ENCODE measurements at regions not wholly inside any gene's neighbourhood (a gene's known extent, or its start where the extent isn't known, plus 50 kb on each side); places are given as distances from the start of the nearest gene placed in this dataset.

DNA sequence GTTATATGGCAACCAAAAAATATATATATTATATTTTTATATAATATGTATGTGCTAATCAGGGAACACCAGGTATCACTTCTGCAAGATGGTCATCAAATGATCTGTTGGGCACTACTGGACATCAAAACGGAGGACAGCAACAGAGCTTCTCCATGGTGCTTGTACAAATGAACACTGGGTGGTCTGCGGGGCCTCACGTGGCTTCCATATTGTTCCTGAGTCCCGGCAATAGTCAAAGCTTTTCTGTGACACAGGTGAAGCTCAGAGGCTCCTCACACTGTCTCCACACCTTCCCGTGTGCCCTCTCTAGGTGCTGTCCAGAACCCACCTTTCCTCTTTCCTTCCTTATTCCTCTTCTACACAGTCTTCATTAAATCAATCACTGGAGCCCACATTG, 149.9 kb upstream of the PIRT start:
- Mint-ChIP-seq H3K4me1 (peaks cover 11% of the 10 kb centered on the region), H3K4me3 (no peak overlapping the region), H3K36me3 (ENCODE audit: low read depth) (no peaks in the 10 kb centered on the region), H3K27ac (ENCODE audit: unreplicated experiment) (no peak overlapping the region), H3K9me3 (peaks cover 3% of the 10 kb centered on the region), H3K27me3 (ENCODE audit: low read depth) (peaks cover 12% of the 10 kb centered on the region)
- TF ChIP-seq, protein P1, sequence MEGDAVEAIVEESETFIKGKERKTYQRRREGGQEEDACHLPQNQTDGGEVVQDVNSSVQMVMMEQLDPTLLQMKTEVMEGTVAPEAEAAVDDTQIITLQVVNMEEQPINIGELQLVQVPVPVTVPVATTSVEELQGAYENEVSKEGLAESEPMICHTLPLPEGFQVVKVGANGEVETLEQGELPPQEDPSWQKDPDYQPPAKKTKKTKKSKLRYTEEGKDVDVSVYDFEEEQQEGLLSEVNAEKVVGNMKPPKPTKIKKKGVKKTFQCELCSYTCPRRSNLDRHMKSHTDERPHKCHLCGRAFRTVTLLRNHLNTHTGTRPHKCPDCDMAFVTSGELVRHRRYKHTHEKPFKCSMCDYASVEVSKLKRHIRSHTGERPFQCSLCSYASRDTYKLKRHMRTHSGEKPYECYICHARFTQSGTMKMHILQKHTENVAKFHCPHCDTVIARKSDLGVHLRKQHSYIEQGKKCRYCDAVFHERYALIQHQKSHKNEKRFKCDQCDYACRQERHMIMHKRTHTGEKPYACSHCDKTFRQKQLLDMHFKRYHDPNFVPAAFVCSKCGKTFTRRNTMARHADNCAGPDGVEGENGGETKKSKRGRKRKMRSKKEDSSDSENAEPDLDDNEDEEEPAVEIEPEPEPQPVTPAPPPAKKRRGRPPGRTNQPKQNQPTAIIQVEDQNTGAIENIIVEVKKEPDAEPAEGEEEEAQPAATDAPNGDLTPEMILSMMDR (conservative IDR thresholded peaks at IDR 0.05): no peak
- DNase-seq (ENCODE audit: low read depth, low spot score): no peak

DNA sequence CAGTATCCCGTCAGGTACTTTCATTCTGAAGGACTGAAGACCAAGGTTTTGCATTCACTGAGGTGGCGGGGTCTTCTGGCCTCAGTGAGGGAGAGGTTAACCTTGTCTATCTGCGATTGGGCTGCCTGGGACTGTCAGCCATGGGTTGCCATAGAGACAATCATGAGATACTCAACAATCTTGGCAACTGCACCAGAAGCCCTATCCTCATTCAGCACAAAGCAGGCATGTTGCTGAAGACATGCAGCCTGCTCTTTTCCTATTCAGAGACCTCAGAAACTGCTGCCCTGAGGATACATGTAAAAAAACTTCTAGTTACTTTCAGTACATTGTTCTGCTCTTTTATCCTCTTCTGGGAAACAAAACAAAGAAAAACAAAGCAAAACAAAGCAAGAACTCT, 146.3 kb upstream of the PIRT start:
- peaks cover 3% of the 10 kb centered on the region for H3K9me3 Mint-ChIP-seq
- TF ChIP-seq, protein P1 (conservative IDR thresholded peaks at IDR 0.05): no peak
- peaks cover 9% of the 10 kb centered on the region for H3K27me3 Mint-ChIP-seq (ENCODE audit: low read depth)
- no peaks in the 10 kb centered on the region for H3K36me3 Mint-ChIP-seq (ENCODE audit: low read depth)
- H3K4me1 Mint-ChIP-seq: peaks cover 11% of the 10 kb centered on the region
- H3K4me3 Mint-ChIP-seq: no peak overlapping the region
- H3K27ac Mint-ChIP-seq (ENCODE audit: unreplicated experiment): peak overlapping the region; percentile 51
- DNase-seq (ENCODE audit: low read depth, low spot score): no peak

DNA sequence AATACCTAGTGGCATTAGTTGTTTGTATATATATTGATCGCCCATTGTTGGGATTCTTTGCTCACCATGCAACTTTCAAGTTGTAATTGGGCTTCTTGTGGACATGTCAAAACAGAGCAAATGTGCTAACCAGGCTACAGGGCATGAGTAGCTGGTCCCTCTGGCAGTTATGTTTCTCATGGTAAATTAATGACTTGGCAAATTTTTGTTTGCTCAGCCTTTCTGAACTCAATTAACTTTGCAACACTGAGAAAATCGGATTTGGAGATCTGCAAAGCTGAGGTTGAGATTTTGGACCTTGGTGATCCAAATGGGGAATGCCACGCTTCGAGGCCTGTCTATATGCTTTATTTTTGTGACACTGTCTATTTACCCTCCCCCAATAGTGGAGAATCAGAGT, 138.5 kb upstream of the PIRT start:
- no peak for DNase-seq (ENCODE audit: low read depth, low spot score)
- Mint-ChIP-seq H3K9me3 (no peaks in the 10 kb centered on the region), H3K27ac (ENCODE audit: unreplicated experiment) (no peak overlapping the region), H3K36me3 (ENCODE audit: low read depth) (no peaks in the 10 kb centered on the region), H3K4me1 (no peaks in the 10 kb centered on the region), H3K27me3 (ENCODE audit: low read depth) (peaks cover 10% of the 10 kb centered on the region), H3K4me3 (no peak overlapping the region)
- TF ChIP-seq, protein P1 (conservative IDR thresholded peaks at IDR 0.05): no peak

DNA sequence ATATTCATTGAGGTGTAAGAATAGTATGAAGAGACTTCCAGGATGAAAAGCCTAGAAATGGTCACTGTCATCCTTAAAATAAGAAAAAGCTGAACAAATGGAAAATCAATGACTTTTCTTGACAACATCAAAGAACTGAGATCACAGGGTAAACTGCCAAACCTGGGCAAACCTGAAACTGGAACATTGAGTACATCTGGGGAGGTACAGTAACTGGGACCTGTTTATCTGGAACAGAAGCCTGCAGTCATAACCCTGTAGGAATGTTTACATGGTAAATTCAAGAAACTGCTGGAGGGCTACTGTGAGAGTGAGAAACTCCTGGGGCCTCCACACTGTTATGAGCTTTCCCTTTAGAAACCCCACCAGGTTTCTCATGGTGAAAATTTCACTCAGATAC, 130.1 kb upstream of the PIRT start:
- H3K27ac Mint-ChIP-seq (ENCODE audit: unreplicated experiment): no peak overlapping the region
- no peaks in the 10 kb centered on the region for H3K4me1 Mint-ChIP-seq
- peaks cover 7% of the 10 kb centered on the region for H3K9me3 Mint-ChIP-seq
- H3K36me3 Mint-ChIP-seq (ENCODE audit: low read depth): no peaks in the 10 kb centered on the region
- H3K4me3 Mint-ChIP-seq: no peak overlapping the region
- TF ChIP-seq, protein P1 (conservative IDR thresholded peaks at IDR 0.05): no peak
- H3K27me3 Mint-ChIP-seq (ENCODE audit: low read depth): peaks cover 10% of the 10 kb centered on the region
- DNase-seq (ENCODE audit: low read depth, low spot score): no peak

DNA sequence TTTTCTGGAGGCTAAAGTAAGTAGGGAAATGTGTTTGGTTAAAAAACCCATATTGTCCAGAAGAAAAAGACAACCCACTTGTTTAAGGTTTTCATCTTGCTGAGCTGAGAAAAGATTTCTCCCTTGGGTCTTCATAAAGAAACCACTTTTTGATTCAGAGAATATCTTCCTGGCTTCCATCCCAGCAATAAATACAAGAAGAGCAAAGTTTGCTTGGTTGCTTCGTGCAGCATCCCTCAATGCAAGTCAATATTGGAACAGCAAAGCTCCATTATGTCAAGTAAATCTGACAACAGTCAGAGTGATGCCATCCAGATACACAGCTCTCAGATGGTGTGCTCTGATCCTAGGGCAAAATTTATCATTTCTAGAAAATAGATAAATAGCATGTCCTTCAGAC, 118.9 kb upstream of the PIRT start:
- no peaks in the 10 kb centered on the region for H3K4me1 Mint-ChIP-seq
- H3K9me3 Mint-ChIP-seq: no peaks in the 10 kb centered on the region
- no peaks in the 10 kb centered on the region for H3K36me3 Mint-ChIP-seq (ENCODE audit: low read depth)
- no peak overlapping the region for H3K27ac Mint-ChIP-seq (ENCODE audit: unreplicated experiment)
- TF ChIP-seq, protein P1 (conservative IDR thresholded peaks at IDR 0.05): no peak
- H3K4me3 Mint-ChIP-seq: no peak overlapping the region
- no peaks in the 10 kb centered on the region for H3K27me3 Mint-ChIP-seq (ENCODE audit: low read depth)
- no peak for DNase-seq (ENCODE audit: low read depth, low spot score)

DNA sequence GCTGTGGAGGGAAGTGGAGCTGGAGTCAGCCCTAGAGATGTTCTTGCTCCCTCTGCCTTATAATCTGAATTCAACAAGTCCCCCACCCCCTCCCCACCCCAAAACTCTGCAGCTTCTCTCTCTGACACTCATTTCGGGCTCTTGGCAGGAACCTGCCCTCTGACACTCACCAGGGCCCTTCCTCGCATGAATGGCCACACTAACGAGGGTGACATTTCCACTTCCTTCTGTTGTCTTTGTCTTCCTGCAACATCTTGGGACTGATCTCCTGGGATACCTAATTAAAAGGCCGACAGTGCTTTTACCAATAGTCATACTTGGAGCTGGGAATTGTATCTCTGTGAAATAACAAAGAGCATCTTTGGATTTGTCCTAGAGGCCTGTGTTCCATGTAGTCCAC, 106.9 kb upstream of the PIRT start:
- H3K27ac Mint-ChIP-seq (ENCODE audit: unreplicated experiment): no peak overlapping the region
- no peaks in the 10 kb centered on the region for H3K4me1 Mint-ChIP-seq
- H3K4me3 Mint-ChIP-seq: no peak overlapping the region
- TF ChIP-seq, protein P1 (conservative IDR thresholded peaks at IDR 0.05): no peak
- H3K36me3 Mint-ChIP-seq (ENCODE audit: low read depth): no peaks in the 10 kb centered on the region
- peaks cover 17% of the 10 kb centered on the region for H3K27me3 Mint-ChIP-seq (ENCODE audit: low read depth)
- no peak for DNase-seq (ENCODE audit: low read depth, low spot score)
- peaks cover 4% of the 10 kb centered on the region for H3K9me3 Mint-ChIP-seq

Measured in neural crest cell (in vitro differentiated cells).